ENCODE measurements at regions not wholly inside any gene's neighbourhood (a gene's known extent, or its start where the extent isn't known, plus 50 kb on each side); places are given as distances from the start of the nearest gene placed in this dataset.

DNA sequence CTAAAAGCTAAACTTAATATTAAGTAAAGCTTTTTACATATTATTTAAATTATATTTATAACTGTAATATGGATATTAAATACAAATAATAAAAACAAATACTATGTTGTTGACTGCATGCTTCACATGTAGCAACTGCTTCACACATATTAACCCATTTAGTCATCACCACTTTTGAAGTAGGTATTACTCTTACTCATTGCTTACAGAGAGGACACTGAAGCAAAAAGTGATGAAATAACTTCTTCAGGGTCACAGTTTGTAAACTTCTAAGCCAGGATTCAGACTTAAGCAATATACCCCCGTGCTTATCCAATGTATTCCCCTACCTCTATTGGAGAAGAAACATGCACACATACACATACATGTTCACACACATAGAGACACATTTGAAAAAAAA lies 166.6 kb downstream of the DKK2 start:
- Mint-ChIP-seq H3K27me3 (ENCODE audit: low read depth) (no peaks in the 10 kb centered on the region), H3K36me3 (no peaks in the 10 kb centered on the region), H3K4me1 (peaks cover 6% of the 10 kb centered on the region), H3K9me3 (peaks cover 21% of the 10 kb centered on the region), H3K27ac (no peak overlapping the region), H3K4me3 (no peak overlapping the region)
- no peak for DNase-seq (ENCODE audit: low spot score in 2 of 2, unreplicated experiment in 2 of 2)
- TF ChIP-seq, protein P1, sequence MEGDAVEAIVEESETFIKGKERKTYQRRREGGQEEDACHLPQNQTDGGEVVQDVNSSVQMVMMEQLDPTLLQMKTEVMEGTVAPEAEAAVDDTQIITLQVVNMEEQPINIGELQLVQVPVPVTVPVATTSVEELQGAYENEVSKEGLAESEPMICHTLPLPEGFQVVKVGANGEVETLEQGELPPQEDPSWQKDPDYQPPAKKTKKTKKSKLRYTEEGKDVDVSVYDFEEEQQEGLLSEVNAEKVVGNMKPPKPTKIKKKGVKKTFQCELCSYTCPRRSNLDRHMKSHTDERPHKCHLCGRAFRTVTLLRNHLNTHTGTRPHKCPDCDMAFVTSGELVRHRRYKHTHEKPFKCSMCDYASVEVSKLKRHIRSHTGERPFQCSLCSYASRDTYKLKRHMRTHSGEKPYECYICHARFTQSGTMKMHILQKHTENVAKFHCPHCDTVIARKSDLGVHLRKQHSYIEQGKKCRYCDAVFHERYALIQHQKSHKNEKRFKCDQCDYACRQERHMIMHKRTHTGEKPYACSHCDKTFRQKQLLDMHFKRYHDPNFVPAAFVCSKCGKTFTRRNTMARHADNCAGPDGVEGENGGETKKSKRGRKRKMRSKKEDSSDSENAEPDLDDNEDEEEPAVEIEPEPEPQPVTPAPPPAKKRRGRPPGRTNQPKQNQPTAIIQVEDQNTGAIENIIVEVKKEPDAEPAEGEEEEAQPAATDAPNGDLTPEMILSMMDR (IDR thresholded peaks at IDR 0.05; ENCODE audit: unreplicated experiment) = no peak

DNA sequence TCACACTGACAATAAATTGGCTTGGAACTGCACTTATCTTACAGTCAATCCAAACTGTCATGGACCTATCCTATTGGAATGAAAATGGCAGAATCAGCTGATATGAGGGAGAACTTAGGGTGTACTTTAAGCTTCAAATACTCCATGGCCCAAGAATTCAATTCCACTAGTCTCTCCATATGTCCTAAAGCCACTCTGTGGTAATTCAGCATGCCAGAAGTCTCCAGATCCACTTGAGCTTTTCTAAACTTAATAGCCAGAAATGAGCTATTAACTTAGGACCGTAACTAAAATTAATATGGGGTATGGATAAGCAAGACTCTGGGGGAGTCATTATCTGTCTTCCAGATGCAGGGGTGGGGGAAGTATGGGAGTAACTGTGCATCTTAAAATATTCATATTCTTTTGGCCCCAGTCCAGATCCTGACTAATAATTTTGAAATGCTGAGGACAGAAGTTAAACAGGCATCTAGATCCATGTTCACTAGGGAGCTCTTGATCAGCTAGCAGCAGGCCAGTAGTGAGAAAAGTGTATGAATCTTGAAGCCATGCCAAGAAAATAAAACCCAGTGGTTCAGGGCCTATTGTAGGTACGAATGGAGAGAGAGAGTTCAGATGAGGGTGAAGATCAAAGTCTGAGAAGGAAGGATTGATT lies 167.6 kb downstream of the DKK2 start:
- peak overlapping the region; percentile 85 for H3K27ac Mint-ChIP-seq

DNA sequence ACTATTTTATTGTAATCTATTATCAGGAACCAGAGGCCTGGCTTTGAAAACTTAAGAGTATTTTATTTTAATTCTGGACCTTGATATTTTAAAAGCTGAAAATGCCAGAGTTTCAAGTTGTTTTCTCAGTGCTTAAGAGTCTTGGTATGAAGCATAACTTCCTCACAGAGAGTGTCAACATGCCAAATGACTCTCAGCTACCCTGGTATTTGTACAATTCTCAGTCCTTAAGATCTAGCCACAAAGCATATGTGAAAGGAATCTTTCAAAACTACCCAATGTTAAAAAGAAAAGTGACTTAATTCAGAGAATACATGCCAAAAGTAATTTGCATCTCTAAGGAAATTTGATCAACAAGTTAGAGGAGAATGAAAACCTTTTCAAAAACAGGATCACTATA lies 171.9 kb downstream of the DKK2 start:
- peaks cover 8% of the 10 kb centered on the region for H3K4me1 Mint-ChIP-seq
- H3K27me3 Mint-ChIP-seq (ENCODE audit: low read depth) = no peaks in the 10 kb centered on the region
- TF ChIP-seq, protein P1 (IDR thresholded peaks at IDR 0.05; ENCODE audit: unreplicated experiment) = no peak
- no peaks in the 10 kb centered on the region for H3K36me3 Mint-ChIP-seq
- no peak overlapping the region for H3K4me3 Mint-ChIP-seq
- DNase-seq (ENCODE audit: low spot score in 2 of 2, unreplicated experiment in 2 of 2) = no peak
- no peak overlapping the region for H3K27ac Mint-ChIP-seq
- H3K9me3 Mint-ChIP-seq = peaks cover 20% of the 10 kb centered on the region

More for the DNA sequence above, 167.6 kb downstream of the DKK2 start:
- TF ChIP-seq, protein P1 (IDR thresholded peaks at IDR 0.05; ENCODE audit: unreplicated experiment) = no peak
- no peaks in the 10 kb centered on the region for H3K27me3 Mint-ChIP-seq (ENCODE audit: low read depth)
- no peak for DNase-seq (ENCODE audit: low spot score in 2 of 2, unreplicated experiment in 2 of 2)
- H3K4me1 Mint-ChIP-seq = peaks cover 8% of the 10 kb centered on the region
- H3K36me3 Mint-ChIP-seq = no peaks in the 10 kb centered on the region
- H3K4me3 Mint-ChIP-seq = no peak overlapping the region
- peaks cover 15% of the 10 kb centered on the region for H3K9me3 Mint-ChIP-seq

DNA sequence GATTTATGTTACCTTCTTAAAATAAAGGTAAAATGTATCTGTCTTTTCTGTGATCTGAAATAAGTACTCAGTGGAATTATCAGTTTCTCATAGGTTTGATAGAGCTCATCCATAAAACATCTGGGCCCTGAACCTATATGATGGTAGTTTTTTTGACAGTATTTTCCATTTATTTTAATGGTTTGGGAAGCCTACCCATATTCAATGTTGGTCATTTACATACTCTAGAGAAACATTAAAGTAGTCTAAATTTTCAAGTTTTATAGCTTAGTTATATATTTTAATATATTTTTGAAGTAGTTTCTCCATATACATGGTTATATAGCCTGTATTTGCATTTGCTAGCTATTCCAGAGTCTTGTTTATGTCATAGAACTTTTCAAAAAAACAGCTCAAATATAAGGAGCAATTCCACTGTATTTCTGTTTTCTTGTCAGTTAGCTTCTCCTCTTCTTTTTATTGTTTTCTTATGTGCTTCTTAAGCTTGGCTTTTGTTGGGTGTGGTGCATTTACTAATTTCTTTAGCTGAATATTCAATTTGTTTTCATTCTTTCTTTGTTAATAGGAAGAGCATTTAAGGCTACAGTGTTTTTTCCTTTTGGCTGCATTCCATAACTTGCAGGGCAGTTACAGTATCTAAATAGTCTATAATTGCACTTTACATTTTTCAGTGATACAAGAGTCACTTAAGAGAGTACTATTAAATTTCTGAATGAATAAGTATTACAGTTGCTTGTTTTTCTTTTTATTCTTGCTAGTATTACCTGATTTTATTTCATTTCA lies 181.4 kb downstream of the DKK2 start:
- no peak for DNase-seq (ENCODE audit: low spot score in 2 of 2, unreplicated experiment in 2 of 2)
- Mint-ChIP-seq H3K27ac (peak overlapping the region; percentile 25), H3K9me3 (peaks cover 10% of the 10 kb centered on the region), H3K4me3 (no peak overlapping the region), H3K27me3 (ENCODE audit: low read depth) (peaks cover 5% of the 10 kb centered on the region), H3K36me3 (no peaks in the 10 kb centered on the region), H3K4me1 (peaks cover 11% of the 10 kb centered on the region)
- TF ChIP-seq, protein P1 (IDR thresholded peaks at IDR 0.05; ENCODE audit: unreplicated experiment) = no peak

DNA sequence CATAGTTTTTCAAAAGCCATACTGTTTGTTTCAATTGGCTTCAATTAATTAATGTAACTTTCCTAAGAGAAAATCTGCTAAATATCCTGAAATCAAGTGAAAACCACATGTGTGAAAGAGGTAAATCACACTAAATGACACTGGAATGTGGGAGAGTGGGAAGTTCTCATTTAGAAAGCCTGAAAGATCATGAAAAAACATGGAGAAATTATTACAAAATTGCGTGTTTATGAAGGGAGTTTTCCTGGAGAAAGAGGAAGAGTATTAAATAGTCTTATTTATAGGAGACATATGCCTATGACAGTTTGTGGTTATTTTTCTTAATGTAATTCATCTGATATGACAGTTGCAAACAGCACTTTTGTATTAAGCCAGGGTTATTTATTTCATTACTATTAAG lies 183.7 kb downstream of the DKK2 start:
- H3K36me3 Mint-ChIP-seq = no peaks in the 10 kb centered on the region
- no peaks in the 10 kb centered on the region for H3K9me3 Mint-ChIP-seq
- DNase-seq (ENCODE audit: low spot score in 2 of 2, unreplicated experiment in 2 of 2) = no peak
- H3K4me1 Mint-ChIP-seq = peaks cover 11% of the 10 kb centered on the region
- TF ChIP-seq, protein P1 (IDR thresholded peaks at IDR 0.05; ENCODE audit: unreplicated experiment) = no peak
- no peak overlapping the region for H3K4me3 Mint-ChIP-seq
- H3K27me3 Mint-ChIP-seq (ENCODE audit: low read depth) = peaks cover 9% of the 10 kb centered on the region
- no peak overlapping the region for H3K27ac Mint-ChIP-seq
